GM23338 (cell line): ENCODE measurements at regions not wholly inside any gene's neighbourhood (a gene's known extent, or its start where the extent isn't known, plus 50 kb on each side); places are given as distances from the start of the nearest gene placed in this dataset.

Experiments
- CTCF ChIP-seq, 2 experiments: fragments of 200-600 bp in 1 of 2; sonication (generic) in 1 of 2; conservative IDR thresholded peaks; 2 replicates each; pipeline versions ENCODE4 v1.5.1 to v1.6.1; 2016 to 2017; ENCODE audit warnings: antibody characterized with exemption in 2 of 2, low read depth in 2 of 2, mild to moderate bottlenecking in 2 of 2, moderate library complexity in 1 of 2
- EZH2 ChIP-seq: fragments of 200-600 bp; sonication (generic); IDR thresholded peaks from one replicate; pipeline ENCODE4 v1.8.0; 2017; ENCODE audit warnings: antibody characterized with exemption, mild to moderate bottlenecking, low read depth; ENCODE audit not compliant: unreplicated experiment
- POLR2AphosphoS5 ChIP-seq: IDR thresholded peaks from 2 replicates; pipeline ENCODE4 v1.6.1; 2016; ENCODE audit warnings: antibody characterized with exemption, low read depth
- ZNF462 ChIP-seq: fragments of 250-450 bp; sonication (Bioruptor Pico); IDR thresholded peaks from 2 replicates; pipeline ENCODE4 v1.5.0; 2020; ENCODE audit warnings: mild to moderate bottlenecking, moderate library complexity

GRCh38 chr5:15214010-15214409 is 286.0 kb upstream of the FBXL7 start:
- TF ChIP-seq CTCF (conservative IDR thresholded peaks at IDR 0.05; ENCODE audit: low read depth in 2 of 2) (no peak), POLR2AphosphoS5 (no peak), EZH2 (no peak), ZNF462 (CRISPR knock-in tag) (no peak)
